Thyroid gland (tissue), 4 donors: ENCODE measurements at regions not wholly inside any gene's neighbourhood (a gene's known extent, or its start where the extent isn't known, plus 50 kb on each side); places are given as distances from the start of the nearest gene placed in this dataset.

Experiments
- DNase-seq, 2 donors: peaks; one replicate each; pipeline ENCODE4 v3.0.0-alpha.2; 2019
- H3K27ac ChIP-seq, 3 donors: fragments of 200-600 bp; sonication (generic); 1 replicate in 2 of 3; 2 replicates in 1 of 3; pipeline ENCODE4 v1.5.1; 2016 to 2019; ENCODE audit warnings: mild to moderate bottlenecking in 1 of 3, moderate library complexity in 1 of 3
- H3K27me3 ChIP-seq: fragments of 200-600 bp; sonication (generic); one replicate; pipeline ENCODE4 v1.5.1; 2019
- H3K36me3 ChIP-seq, 2 donors: fragments of 200-600 bp; sonication (generic); one replicate each; pipeline ENCODE4 v1.5.1; 2016 to 2019
- H3K4me1 ChIP-seq, 2 donors: fragments of 200-600 bp; sonication (generic); one replicate each; pipeline ENCODE4 v1.5.1; 2017 to 2019
- H3K4me3 ChIP-seq, 3 donors: fragments of 200-600 bp; sonication (generic); replicated peaks in 1 of 3; 1 replicate in 2 of 3; 2 replicates in 1 of 3; pipeline ENCODE4 v1.5.1; 2016; ENCODE audit warnings: mild to moderate bottlenecking in 1 of 3
- H3K9me3 ChIP-seq: fragments of 200-600 bp; sonication (generic); one replicate; pipeline ENCODE4 v1.5.1; 2017
- CTCF ChIP-seq, 6 experiments: fragments of 200-600 bp in 3 of 6; fragments of 450-650 bp in 3 of 6; sonication (generic) in 3 of 6; IDR thresholded peaks; one replicate each; pipeline ENCODE4 v1.5.1; 2016 to 2019; ENCODE audit warnings: antibody characterized with exemption in 6 of 6, mild to moderate bottlenecking in 2 of 6, inconsistent platforms in 1 of 6, moderate library complexity in 1 of 6
- POLR2A ChIP-seq, 2 donors: fragments of 450-650 bp; IDR thresholded peaks; one replicate each; pipeline ENCODE4 v1.6.1; 2017; ENCODE audit warnings: antibody characterized with exemption in 2 of 2, mild to moderate bottlenecking in 2 of 2, moderate library complexity in 1 of 2
- WGBS, 2 donors: methylation state at CpG; one replicate each; pipeline ENCODE4 v1.1.5; 2017; 5-methylcytosine and 5-hydroxymethylcytosine counted together
- intact Hi-C: fragments of 100-400 bp; cut with DNase I; formaldehyde crosslinking; loops from one replicate; pipeline ENCODE4 v1.15.1; 2023

DNA sequence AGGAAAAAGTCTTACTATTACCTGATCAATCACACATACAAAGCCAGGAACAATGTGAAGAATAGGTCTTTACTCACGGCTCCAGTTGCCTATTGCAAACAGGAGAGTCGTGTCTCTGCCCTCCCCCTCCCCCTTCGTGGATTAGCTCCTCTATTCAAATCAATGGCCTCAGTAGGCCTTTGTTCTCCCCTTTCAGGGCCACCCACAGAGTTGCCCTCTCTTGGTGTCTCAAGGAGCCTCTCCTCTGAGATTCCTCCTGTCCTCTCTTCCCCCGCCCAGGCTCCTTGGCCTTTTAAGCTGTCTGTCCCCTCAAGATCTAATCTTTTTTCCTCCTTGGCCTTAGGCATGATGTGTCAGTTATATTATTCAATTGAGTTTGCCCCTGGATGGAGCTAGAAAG is 107.2 kb upstream of the NALF2 start:
- Histone ChIP-seq H3K36me3 (no peaks in the 10 kb centered on the region), H3K4me3 (no peak overlapping the region), H3K27ac (no peak overlapping the region), H3K27me3 (no peaks in the 10 kb centered on the region), H3K4me1 (no peaks in the 10 kb centered on the region), H3K9me3 (no peaks in the 10 kb centered on the region)
- TF ChIP-seq POLR2A (IDR thresholded peaks at IDR 0.05) (no peak), CTCF (IDR thresholded peaks at IDR 0.05) (no peak)
- intact Hi-C loops, result no loop called here
- no peak for DNase-seq
- WGBS, 2 donors, result 64 to 70% methylated on average over 4 of the region's 4 CpGs

DNA sequence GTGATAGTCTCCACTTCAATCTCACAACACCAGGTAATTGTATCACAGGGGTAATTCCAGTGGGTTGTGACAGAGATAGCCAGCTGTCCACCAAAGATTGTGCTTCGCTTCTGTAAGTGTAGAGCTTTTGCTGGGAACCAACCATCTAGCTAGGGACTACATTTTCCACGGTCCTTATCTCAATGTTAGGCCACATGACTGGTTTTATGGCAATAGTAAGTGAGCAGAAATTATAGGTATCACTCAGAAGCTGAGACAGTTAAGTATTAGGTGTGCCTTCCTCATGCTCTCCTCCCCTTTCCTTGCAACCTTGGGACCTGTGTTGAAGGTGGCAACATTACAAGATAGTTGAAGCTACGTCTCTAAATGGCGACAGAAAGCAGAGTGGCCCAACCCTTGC is 108.8 kb upstream of the NALF2 start:
- intact Hi-C loops, result no loop called here
- 90 to 96% methylated on average over 4 of the region's 4 CpGs for WGBS, 2 donors

GRCh38 chrX:69389101-69389501 is 115.0 kb upstream of the NALF2 start:
- WGBS, 2 donors, result 68 to 81% methylated on average over 3 to 5 of the region's 7 CpGs
- Histone ChIP-seq H3K9me3 (no peaks in the 10 kb centered on the region), H3K27me3 (no peaks in the 10 kb centered on the region), H3K4me1 (no peaks in the 10 kb centered on the region), H3K27ac (no peak overlapping the region), H3K4me3 (no peak overlapping the region), H3K36me3 (no peaks in the 10 kb centered on the region)
- DNase-seq, result no peak
- TF ChIP-seq CTCF (IDR thresholded peaks at IDR 0.05) (no peak), POLR2A (IDR thresholded peaks at IDR 0.05) (no peak)
- intact Hi-C loops, result loop anchor here (10.0 kb wide), 1 partner anchor 564 kb away; the partner anchor contains the start of gene EFNB1

More for the DNA sequence above, 108.8 kb upstream of the NALF2 start:
- no peak for DNase-seq
- no peak overlapping the region for H3K27ac ChIP-seq
- H3K27me3 ChIP-seq, result no peaks in the 10 kb centered on the region
- no peak for TF ChIP-seq POLR2A (IDR thresholded peaks at IDR 0.05)
- no peak for TF ChIP-seq CTCF (IDR thresholded peaks at IDR 0.05)
- H3K36me3 ChIP-seq, result no peaks in the 10 kb centered on the region
- H3K4me3 ChIP-seq, result no peak overlapping the region
- H3K4me1 ChIP-seq, result no peaks in the 10 kb centered on the region
- no peaks in the 10 kb centered on the region for H3K9me3 ChIP-seq

DNA sequence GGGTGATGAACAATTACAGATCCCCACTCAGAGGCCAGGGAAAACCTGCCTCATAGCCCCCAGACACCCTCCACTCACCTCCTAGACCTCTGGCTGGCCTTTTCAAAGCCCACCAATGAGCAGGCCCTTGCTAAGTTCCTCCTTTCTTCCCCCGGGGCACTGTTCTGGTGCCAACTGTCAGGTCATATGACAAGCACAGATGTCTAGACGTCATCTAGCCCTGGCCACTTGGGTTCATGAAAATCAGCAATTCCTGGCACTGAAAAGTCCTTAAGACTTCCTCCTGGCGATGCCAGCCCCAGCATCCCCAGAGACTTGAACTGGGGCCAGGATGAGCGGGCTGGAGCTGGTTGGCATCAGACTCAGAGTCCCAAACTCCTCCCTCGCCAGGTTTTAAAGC is 115.6 kb upstream of the NALF2 start:
- DNase-seq, result peak; percentile 44 to 49
- WGBS, 2 donors, result 14% methylated on average over 2 of the region's 5 CpGs; no CpG with 5 or more reads in 1 of the 2 donors
- Histone ChIP-seq H3K36me3 (no peaks in the 10 kb centered on the region), H3K4me1 (no peaks in the 10 kb centered on the region), H3K27ac (no peak overlapping the region), H3K9me3 (no peaks in the 10 kb centered on the region), H3K4me3 (no peak overlapping the region), H3K27me3 (no peaks in the 10 kb centered on the region)
- TF ChIP-seq CTCF (IDR thresholded peaks at IDR 0.05) (no peak), POLR2A (IDR thresholded peaks at IDR 0.05) (no peak)
- intact Hi-C loops, result loop anchor here (10.0 kb wide), 1 partner anchor 564 kb away; the partner anchor contains the start of gene EFNB1

GRCh38 chrX:69387567-69388487 is 116.3 kb upstream of the NALF2 start:
- TF ChIP-seq POLR2A (IDR thresholded peaks at IDR 0.05) (no peak), CTCF (IDR thresholded peaks at IDR 0.05) (peak; percentile 37 to 73 (median 64))
- H3K4me1 ChIP-seq, result no peaks in the 10 kb centered on the region
- intact Hi-C loops, result loop anchor here (10.0 kb wide), 1 partner anchor 563 kb away; the partner anchor contains the start of gene EFNB1
- no peak overlapping the region for H3K27ac ChIP-seq
- no peak overlapping the region for H3K4me3 ChIP-seq
- DNase-seq, result peak; percentile 48 to 61
- no peaks in the 10 kb centered on the region for H3K36me3 ChIP-seq
- H3K27me3 ChIP-seq, result no peaks in the 10 kb centered on the region
- 18 to 59% methylated on average over 6 to 9 of the region's 13 CpGs for WGBS, 2 donors
- H3K9me3 ChIP-seq, result no peaks in the 10 kb centered on the region
